GM21515 (cell line): ENCODE measurements at regions not wholly inside any gene's neighbourhood (a gene's known extent, or its start where the extent isn't known, plus 50 kb on each side); places are given as distances from the start of the nearest gene placed in this dataset.
"Not testable (repeated sequence)": the region's sequence is repeated elsewhere in the genome, so short reads cannot be mapped to it uniquely, and the experiment has no call there.

Experiments
- ATAC-seq: cut with Tn5 transposase; IDR thresholded peaks from one replicate; pipeline ENCODE4 v1.9.1; 2021; ENCODE audit not compliant: unreplicated experiment

GRCh38 chr7:152505606-152506005 is 69.8 kb upstream of the KMT2C start:
- no peak for ATAC-seq

DNA sequence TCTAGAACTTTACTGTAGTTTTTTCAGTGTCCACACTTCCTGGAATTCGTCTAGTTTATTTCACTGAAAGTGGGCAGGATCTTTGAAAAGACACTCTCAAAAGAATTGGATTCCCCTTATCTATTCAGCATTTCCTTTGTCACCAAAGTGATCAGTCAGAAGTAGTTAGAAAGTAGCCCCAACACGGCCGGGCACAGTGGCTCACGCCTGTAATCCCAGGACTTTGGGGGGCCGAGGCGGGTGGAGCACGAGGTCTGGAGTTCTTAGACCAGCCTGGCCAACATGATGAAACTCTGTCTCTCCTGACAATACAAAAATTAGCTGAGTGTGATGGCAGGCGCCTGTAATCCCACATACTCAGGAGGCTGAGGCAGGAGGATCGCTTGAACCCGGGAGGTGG is 69.0 kb upstream of the KMT2C start:
- no peak for ATAC-seq

DNA sequence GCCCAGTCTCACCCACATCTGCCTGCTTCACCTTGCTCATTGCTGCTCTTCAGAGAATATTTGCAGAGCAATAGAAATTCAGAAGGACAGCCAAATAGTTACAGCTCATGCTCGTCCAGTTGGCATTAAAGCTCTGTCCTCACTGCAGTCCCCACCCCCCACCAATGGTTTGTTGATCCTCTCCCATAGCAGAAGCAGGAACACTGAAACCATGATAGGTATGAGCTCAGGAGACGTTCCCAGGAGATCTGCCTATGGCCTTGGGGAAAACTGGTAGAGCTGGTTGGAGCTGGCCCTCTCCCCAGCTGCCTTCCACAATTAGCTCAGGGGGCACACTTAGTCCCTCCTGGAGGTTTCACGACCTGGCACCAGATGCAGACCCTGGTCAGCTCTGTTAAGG is 68.6 kb upstream of the KMT2C start:
- no peak for ATAC-seq

GRCh38 chr7:152502813-152503790 is 67.3 kb upstream of the KMT2C start:
- ATAC-seq, result no peak

DNA sequence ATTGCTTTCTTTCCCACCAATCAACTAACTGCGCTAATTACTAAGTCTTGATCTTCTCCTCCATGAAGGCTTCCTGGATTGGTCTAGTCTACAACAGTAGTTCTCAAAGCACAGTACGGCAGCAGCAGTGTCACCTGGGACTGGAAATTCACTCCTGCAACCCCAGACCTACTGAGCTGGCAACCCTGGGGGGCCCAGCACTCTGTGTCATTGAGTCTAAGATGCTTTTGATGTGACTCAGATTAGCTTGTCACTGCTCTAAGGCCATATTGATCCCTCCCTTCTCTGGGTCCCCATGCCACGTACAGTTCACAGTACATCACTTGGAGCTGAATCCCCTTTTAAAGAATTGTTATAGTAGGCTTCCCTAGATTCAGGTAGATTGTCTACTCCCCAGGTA is 65.7 kb upstream of the KMT2C start:
- ATAC-seq, result no peak

GRCh38 chr7:152499969-152500368 is 64.2 kb upstream of the KMT2C start:
- not testable (repeated sequence) for ATAC-seq

DNA sequence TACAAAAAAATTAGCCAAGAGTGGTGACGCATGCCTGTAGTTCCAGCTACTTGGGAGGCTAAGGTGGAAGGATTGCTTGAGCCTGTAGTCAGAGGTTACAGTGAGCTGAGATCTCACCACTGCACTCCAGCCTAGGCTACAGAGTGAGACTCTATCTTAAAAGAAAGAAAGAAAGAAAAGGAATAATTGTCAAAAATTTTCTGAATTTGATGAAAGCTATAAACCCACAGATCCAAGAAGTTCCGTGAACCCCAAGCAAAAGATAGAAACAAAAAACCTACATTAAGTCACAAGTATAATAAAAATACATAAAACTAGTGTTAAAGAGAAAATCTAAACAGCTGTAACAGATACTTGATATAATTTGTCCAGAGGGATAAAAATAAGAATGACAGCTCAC is 60.1 kb upstream of the KMT2C start:
- ATAC-seq, result no peak

DNA sequence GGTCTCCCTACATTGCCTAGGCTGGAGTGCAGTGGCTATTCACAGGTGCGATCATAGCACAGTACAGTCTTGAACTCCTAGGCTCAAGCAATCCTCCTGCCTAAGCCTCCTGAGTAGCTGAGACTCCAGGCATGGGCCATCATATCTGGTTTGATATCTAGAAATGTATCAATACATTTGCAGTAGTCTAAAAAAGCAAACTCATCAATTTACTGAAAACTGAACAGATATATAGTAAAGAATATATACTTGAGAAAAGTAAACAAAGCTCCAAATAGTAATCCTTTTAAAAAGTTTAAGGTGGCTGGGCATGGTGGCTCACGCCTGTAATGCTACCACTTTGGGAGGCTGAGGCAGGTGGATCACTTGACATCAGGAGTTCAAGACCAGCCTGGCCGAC is 57.1 kb upstream of the KMT2C start:
- no peak for ATAC-seq

- ATAC-seq, result no peak
Observed at GRCh38 chr7:152489044-152489443, 53.2 kb upstream of the KMT2C start.

DNA sequence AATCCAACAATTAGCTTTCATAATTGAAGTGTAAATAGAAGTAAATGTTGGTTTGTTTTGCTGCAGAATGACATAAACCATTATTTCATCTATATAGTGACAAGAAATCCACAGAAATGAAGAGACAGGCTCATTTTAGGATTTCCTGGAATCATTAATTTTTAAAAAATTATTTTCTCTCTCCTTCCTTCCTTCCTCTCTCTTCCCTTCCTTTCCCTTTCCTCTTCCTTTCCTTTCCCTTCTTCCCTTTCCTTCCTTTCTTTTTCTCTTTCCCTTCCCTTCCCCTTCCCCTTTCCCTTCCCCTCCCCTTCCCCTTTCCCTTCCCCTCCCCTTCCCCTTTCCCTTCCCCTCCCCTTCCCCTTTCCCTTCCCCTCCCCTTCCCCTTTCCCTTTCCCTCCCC is 51.2 kb upstream of the KMT2C start:
- no peak for ATAC-seq

DNA sequence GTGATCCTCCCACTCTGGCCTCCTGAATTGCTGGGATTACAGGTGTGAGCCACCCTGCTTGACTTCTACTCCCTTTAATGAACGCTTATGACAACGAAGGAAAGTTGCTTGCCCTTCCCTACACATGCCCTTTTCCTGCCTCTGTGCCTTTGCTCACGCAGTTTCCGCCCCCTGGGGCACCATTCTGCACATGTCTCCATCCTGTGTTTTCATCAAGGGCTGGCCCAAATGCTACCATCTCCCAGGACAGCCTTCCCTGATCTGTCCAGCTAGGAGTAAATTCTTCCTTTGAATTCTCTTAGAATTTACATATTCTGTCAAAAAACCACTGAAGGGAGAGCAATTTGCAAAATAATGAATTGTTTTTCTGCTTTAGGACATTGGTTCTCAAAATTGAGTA is 50.0 kb upstream of the KMT2C start:
- ATAC-seq, result no peak
